H9 (cell line): ENCODE measurements at regions not wholly inside any gene's neighbourhood (a gene's known extent, or its start where the extent isn't known, plus 50 kb on each side); places are given as distances from the start of the nearest gene placed in this dataset.

Source experiments
- DNase-seq: peaks from one replicate; pipeline ENCODE4 v3.0.0-alpha.2; 2017
- H2AFZ ChIP-seq: one replicate; pipeline ENCODE4 v1.6.1; 2013; ENCODE audit warnings: mild to moderate bottlenecking, low read length, control low read depth, moderate library complexity
- H2AK5ac ChIP-seq: 2 replicates; pipeline ENCODE4 v1.6.1; 2013; ENCODE audit warnings: low read length, control low read depth, mixed read lengths; ENCODE audit not compliant: insufficient read length
- H2BK120ac ChIP-seq: one replicate; pipeline ENCODE4 v1.6.1; 2013; ENCODE audit warnings: low read depth, mild to moderate bottlenecking, low read length, control low read depth, inconsistent platforms; ENCODE audit not compliant: poor library complexity, severe bottlenecking
- H2BK12ac ChIP-seq: 2 replicates; pipeline ENCODE4 v1.6.1; 2013; ENCODE audit warnings: low read length, control low read depth, mixed read lengths, low read depth; ENCODE audit not compliant: insufficient read length
- H2BK15ac ChIP-seq: 2 replicates; pipeline ENCODE4 v1.6.1; 2013; ENCODE audit warnings: low read depth, low read length, control low read depth
- H2BK20ac ChIP-seq: one replicate; pipeline ENCODE4 v1.6.1; 2013; ENCODE audit warnings: low read depth, mild to moderate bottlenecking, low read length, control low read depth, inconsistent platforms; ENCODE audit not compliant: poor library complexity, severe bottlenecking
- H2BK5ac ChIP-seq: 2 replicates; pipeline ENCODE4 v1.6.1; 2013; ENCODE audit warnings: low read length, control low read depth, mixed read lengths; ENCODE audit not compliant: insufficient read length
- H3K14ac ChIP-seq: 2 replicates; pipeline ENCODE4 v1.6.1; 2013; ENCODE audit warnings: low read length, control low read depth; ENCODE audit not compliant: insufficient read depth
- H3K18ac ChIP-seq: 2 replicates; pipeline ENCODE4 v1.6.1; 2013; ENCODE audit warnings: low read depth, mild to moderate bottlenecking, mixed read lengths, low read length, control low read depth; ENCODE audit not compliant: insufficient read length
- H3K23ac ChIP-seq: 2 replicates; pipeline ENCODE4 v1.6.1; 2013; ENCODE audit warnings: low read length, control low read depth, mixed read lengths, low read depth; ENCODE audit not compliant: insufficient read length
- H3K23me2 ChIP-seq: 2 replicates; pipeline ENCODE4 v1.6.1; 2013; ENCODE audit warnings: low read depth, mild to moderate bottlenecking, mixed read lengths, low read length, control low read depth; ENCODE audit not compliant: insufficient read length, poor library complexity, severe bottlenecking
- H3K27ac ChIP-seq: 2 replicates; pipeline ENCODE4 v1.5.1; 2013; ENCODE audit warnings: low read length, control low read depth, mixed read lengths, low read depth; ENCODE audit not compliant: insufficient read length
- H3K27me3 ChIP-seq: 2 replicates; pipeline ENCODE4 v1.6.1; 2013; ENCODE audit warnings: low read length, control low read depth, inconsistent platforms; ENCODE audit not compliant: insufficient read depth
- H3K4ac ChIP-seq: 2 replicates; pipeline ENCODE4 v1.6.1; 2013; ENCODE audit warnings: low read depth, mild to moderate bottlenecking, control low read depth, inconsistent platforms, low read length, moderate library complexity
- H3K4me1 ChIP-seq: 2 replicates; pipeline ENCODE4 v1.6.1; 2013; ENCODE audit warnings: low read length, control low read depth, inconsistent platforms; ENCODE audit not compliant: insufficient read depth
- H3K4me2 ChIP-seq: 2 replicates; pipeline ENCODE4 v1.6.1; 2013; ENCODE audit warnings: low read length, control low read depth, mixed read lengths; ENCODE audit not compliant: insufficient read length, insufficient read depth
- H3K56ac ChIP-seq: 2 replicates; pipeline ENCODE4 v1.6.1; 2013; ENCODE audit warnings: low read depth, mild to moderate bottlenecking, mixed read lengths, low read length, control low read depth; ENCODE audit not compliant: insufficient read length
- H3K79me1 ChIP-seq: 2 replicates; pipeline ENCODE4 v1.6.1; 2013; ENCODE audit warnings: low read depth, mild to moderate bottlenecking, moderate library complexity, low read length, control low read depth, inconsistent platforms; ENCODE audit not compliant: insufficient read depth, poor library complexity, severe bottlenecking
- H3K79me2 ChIP-seq: 2 replicates; pipeline ENCODE4 v1.6.1; 2013; ENCODE audit warnings: low read length, control low read depth, inconsistent platforms; ENCODE audit not compliant: insufficient read depth
- H3K9ac ChIP-seq: 2 replicates; pipeline ENCODE4 v1.6.1; 2013; ENCODE audit warnings: low read length, control low read depth, mixed read lengths; ENCODE audit not compliant: insufficient read length; ENCODE audit errors: extremely low read depth
- H3K9me3 ChIP-seq: one replicate; pipeline ENCODE4 v1.6.1; 2013; ENCODE audit warnings: low read depth, low read length, inconsistent platforms; ENCODE audit not compliant: control insufficient read depth
- H3T11ph ChIP-seq: one replicate; pipeline ENCODE4 v1.6.1; 2013; ENCODE audit warnings: mild to moderate bottlenecking, low read length, control low read depth, inconsistent platforms
- H4K20me1 ChIP-seq: one replicate; pipeline ENCODE4 v1.6.1; 2013; ENCODE audit not compliant: control insufficient read depth, insufficient read length, insufficient read depth
- H4K5ac ChIP-seq: 2 replicates; pipeline ENCODE4 v1.6.1; 2013; ENCODE audit warnings: low read depth, mild to moderate bottlenecking, mixed read lengths, low read length, control low read depth; ENCODE audit not compliant: insufficient read length
- H4K8ac ChIP-seq: replicated peaks from 2 replicates; pipeline ENCODE4 v1.6.1; 2013; ENCODE audit warnings: low read length, control low read depth, mixed read lengths, low read depth; ENCODE audit not compliant: insufficient read length
- H4K91ac ChIP-seq: 2 replicates; pipeline ENCODE4 v1.6.1; 2013; ENCODE audit warnings: low read depth, mild to moderate bottlenecking, moderate library complexity, mixed read lengths, low read length, control low read depth; ENCODE audit not compliant: insufficient read length
- H3K27ac Mint-ChIP-seq, 3 experiments: 2 replicates in 2 of 3; 3 replicates in 1 of 3; pipeline ENCODE4 v1.8.0; 2020 to 2021; ENCODE audit warnings: mixed read lengths in 3 of 3, mild to moderate bottlenecking in 1 of 3, moderate library complexity in 1 of 3
- H3K27me3 Mint-ChIP-seq: 2 replicates; pipeline ENCODE4 v1.8.0; 2021; ENCODE audit warnings: low read depth, mild to moderate bottlenecking, moderate library complexity, mixed read lengths
- H3K36me3 Mint-ChIP-seq, 3 experiments: 2 replicates in 2 of 3; 3 replicates in 1 of 3; pipeline ENCODE4 v1.8.0; 2020 to 2021; ENCODE audit warnings: low read depth in 3 of 3, mixed read lengths in 3 of 3; ENCODE audit not compliant: insufficient read depth in 1 of 3
- H3K4me1 Mint-ChIP-seq, 2 experiments: 2 replicates each; pipeline ENCODE4 v1.8.0; 2020; ENCODE audit warnings: mixed read lengths in 2 of 2
- H3K4me3 Mint-ChIP-seq, 2 experiments: 2 replicates in 1 of 2; 3 replicates in 1 of 2; pipeline ENCODE4 v1.8.0; 2020 to 2021; ENCODE audit warnings: mild to moderate bottlenecking in 2 of 2, mixed read lengths in 2 of 2, moderate library complexity in 1 of 2
- H3K9me3 Mint-ChIP-seq, 2 experiments: 2 replicates in 1 of 2; 3 replicates in 1 of 2; pipeline ENCODE4 v1.8.0; 2020; ENCODE audit warnings: mild to moderate bottlenecking in 2 of 2, mixed read lengths in 2 of 2, moderate library complexity in 1 of 2
- CTCF ChIP-seq: fragments of 200-600 bp; sonication (generic); conservative IDR thresholded peaks from 3 replicates; pipeline ENCODE4 v1.8.0; 2021; ENCODE audit warnings: antibody characterized with exemption, mild to moderate bottlenecking
- WGBS: extraction: QIAGEN DNeasy Blood & Tissue Kit; methylation state at CpG from one replicate; pipeline ENCODE4 v1.1.7; 2013; ENCODE audit warnings: missing lambda C conversion rate, low lambda C conversion rate, mixed read lengths; ENCODE audit not compliant: insufficient read length; ENCODE audit errors: extremely low coverage; 5-methylcytosine and 5-hydroxymethylcytosine counted together

DNA sequence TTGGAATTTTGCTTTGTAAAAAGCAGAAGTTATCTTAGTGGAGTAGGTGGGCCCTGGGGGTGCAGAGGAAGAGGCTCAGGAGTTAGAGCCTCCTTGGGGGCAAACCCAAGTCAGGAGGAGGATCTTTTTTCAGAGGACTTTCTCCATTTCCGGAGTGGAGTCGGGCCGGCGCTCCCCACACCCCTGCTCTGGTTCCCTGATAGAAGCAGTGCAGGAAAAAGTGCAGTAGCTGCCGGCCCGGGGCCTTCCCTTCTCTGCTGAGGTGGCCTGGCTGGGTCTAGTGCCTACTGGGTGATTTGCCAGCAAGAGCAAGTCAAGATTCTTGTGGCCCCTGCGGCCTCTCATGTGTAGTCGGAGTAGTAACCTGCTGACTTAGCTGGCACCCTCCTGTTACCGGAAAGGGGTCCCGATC is 124.2 kb upstream of the HS6ST1 start:
- peaks cover 3% of the 10 kb centered on the region; the same call in 1 of the 2 replicates for H3K4me1 ChIP-seq
- H3K56ac ChIP-seq, result no peak overlapping the region
- H3T11ph ChIP-seq, result no peak overlapping the region
- no peaks in the 10 kb centered on the region for H3K79me2 ChIP-seq
- peak overlapping the region; percentile 65 for H3K18ac ChIP-seq
- Mint-ChIP-seq H3K9me3 (no peaks in the 10 kb centered on the region), H3K4me3 (no peak overlapping the region), H3K27ac (peak overlapping the region; percentile 70 to 89 (median 88); a peak in 5 of 7 replicates), H3K27me3 (0 out of 2 replicates have a peak, but pooled peaks cover 1% of the 10 kb centered on the region), H3K36me3 (no peaks in the 10 kb centered on the region), H3K4me1 (peaks cover 21 to 23% of the 10 kb centered on the region in 2 experiments)
- peak overlapping the region; percentile 64; the same call in 1 of the 2 replicates for H3K14ac ChIP-seq
- no peak overlapping the region for H2BK5ac ChIP-seq
- no peak overlapping the region for H2BK12ac ChIP-seq
- no peaks in the 10 kb centered on the region for H4K20me1 ChIP-seq
- TF ChIP-seq CTCF, result no peak
- no peak overlapping the region for H3K27ac ChIP-seq
- DNase-seq, result peak; percentile 60
- no peak overlapping the region for H2AFZ ChIP-seq
- H3K79me1 ChIP-seq, result no peaks in the 10 kb centered on the region
- H3K4ac ChIP-seq, result no peak overlapping the region
- WGBS, result no CpG with 5 or more reads among the region's 10 CpGs
- H2AK5ac ChIP-seq, result no peak overlapping the region
- no peak overlapping the region for H4K5ac ChIP-seq
- H3K4me2 ChIP-seq, result no peak overlapping the region
- no peak overlapping the region for H4K91ac ChIP-seq
- no peaks in the 10 kb centered on the region for H3K27me3 ChIP-seq
- H3K23me2 ChIP-seq, result no peaks in the 10 kb centered on the region
- H2BK120ac ChIP-seq, result no peak overlapping the region
- no peak overlapping the region for H2BK15ac ChIP-seq
- no peak overlapping the region for H3K9ac ChIP-seq
- no peak overlapping the region for H4K8ac ChIP-seq
- H3K9me3 ChIP-seq, result no peaks in the 10 kb centered on the region
- H3K23ac ChIP-seq, result no peak overlapping the region
- no peak overlapping the region for H2BK20ac ChIP-seq
